ENCODE measurements at regions not wholly inside any gene's neighbourhood (a gene's known extent, or its start where the extent isn't known, plus 50 kb on each side); places are given as distances from the start of the nearest gene placed in this dataset.

DNA sequence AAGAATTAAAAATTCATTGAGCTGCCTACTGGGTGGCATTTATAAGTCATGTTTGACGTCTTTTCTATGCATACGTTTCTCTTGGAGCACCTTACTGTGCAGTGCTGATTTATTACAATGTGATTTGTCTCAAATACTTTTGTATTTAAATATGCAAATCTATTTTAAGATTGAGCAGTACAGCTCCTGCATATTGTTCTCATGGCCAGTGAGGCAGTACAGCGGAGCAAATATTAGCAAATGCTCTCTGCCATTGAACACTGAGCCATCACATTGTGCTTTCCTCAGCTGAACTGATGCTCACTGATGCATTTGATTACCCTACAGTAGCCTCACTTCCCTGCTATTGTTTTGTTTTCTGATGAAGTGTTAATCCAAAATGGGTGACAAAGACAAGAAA lies 149.6 kb downstream of the HTR1A start:
- Histone ChIP-seq H2BK120ac (replicated peaks; ENCODE audit: low read depth, low read length) (no peak overlapping the region), H2BK12ac (ENCODE audit: low read depth, low read length) (no peak overlapping the region), H4K91ac (replicated peaks; ENCODE audit: insufficient read length, low read length) (no peak overlapping the region), H3K4me2 (ENCODE audit: insufficient read depth in 1 of 2, low read depth in 2 of 2, low read length in 2 of 2) (no peak overlapping the region), H4K20me1 (replicated peaks in 1 of 2; ENCODE audit: control insufficient read depth in 1 of 2, insufficient read depth in 2 of 2, low read length in 2 of 2) (no peaks in the 10 kb centered on the region), H2BK20ac (ENCODE audit: low read length) (no peak overlapping the region), H4K8ac (ENCODE audit: extremely low read depth, insufficient read depth, low read length) (no peak overlapping the region), H3K23ac (ENCODE audit: insufficient read length) (no peak overlapping the region), H2AFZ (ENCODE audit: low read length) (no peak overlapping the region), H3K4ac (replicated peaks; ENCODE audit: insufficient read length, low read depth, low read length) (no peak overlapping the region), H3K9me3 (ENCODE audit: insufficient read depth in 2 of 2, low read depth in 1 of 2, low read length in 1 of 2) (peaks cover 14 to 17% of the 10 kb centered on the region in 2 experiments), H3K79me2 (ENCODE audit: control insufficient read depth in 1 of 2, insufficient read depth in 2 of 2, low read length in 2 of 2) (no peaks in the 10 kb centered on the region), H3K4me3 (ENCODE audit: extremely low read depth in 1 of 4, insufficient read depth in 2 of 4, low read depth in 3 of 4, low read length in 4 of 4) (no peak overlapping the region), H3K23me2 (ENCODE audit: low read depth, low read length) (no peaks in the 10 kb centered on the region), H3K4me1 (replicated peaks in 1 of 4; ENCODE audit: control insufficient read depth in 3 of 4, insufficient read depth in 4 of 4, low read length in 3 of 4) (no peaks in the 10 kb centered on the region), H3K18ac (ENCODE audit: extremely low read depth, low read length) (no peak overlapping the region), H2BK5ac (ENCODE audit: low read depth, low read length) (no peak overlapping the region), H2AK5ac (ENCODE audit: low read depth, low read length) (no peak overlapping the region), H3K27me3 (replicated peaks in 1 of 4; ENCODE audit: control insufficient read depth in 3 of 4, extremely low read depth in 1 of 4, insufficient read depth in 3 of 4, low read length in 3 of 4) (no peaks in the 10 kb centered on the region), H2BK15ac (ENCODE audit: low read length) (no peak overlapping the region), H3K36me3 (ENCODE audit: control insufficient read depth in 2 of 4, insufficient read depth in 4 of 4, low read length in 3 of 4) (no peaks in the 10 kb centered on the region; a peak in 1 of 8 replicates), H3K79me1 (ENCODE audit: low read depth, low read length) (no peaks in the 10 kb centered on the region), H3K9ac (replicated peaks in 1 of 4; ENCODE audit: extremely low read depth in 1 of 4, low read depth in 3 of 4, low read length in 3 of 4) (no peak overlapping the region), H3K27ac (ENCODE audit: low read depth, low read length) (no peak overlapping the region), H3K14ac (ENCODE audit: insufficient read length) (no peak overlapping the region), H3K56ac (replicated peaks; ENCODE audit: insufficient read length, low read depth, low read length) (no peak overlapping the region), H4K5ac (ENCODE audit: insufficient read length, low read depth, low read length) (no peak overlapping the region)
- FAIRE-seq (no peak), DNase-seq (ENCODE audit: low read depth in 1 of 2, low spot score in 2 of 2) (no peak)
- ChIA-PET POLR2A (ENCODE audit: partially characterized antibody) (no interaction called here), CTCF (ENCODE audit: partially characterized antibody) (interaction anchor here (0.6 kb wide), 1 partner anchor 43 kb away, joined by 3 read pairs; no protein-coding TSS in a partner anchor)
- 89% methylated on average over 3 of the region's 3 CpGs; no CpG with 5 or more reads in 1 of the 2 experiments for WGBS, 2 experiments (ENCODE audit: extremely low coverage in 1 of 2, insufficient coverage in 1 of 2, insufficient read length in 1 of 2, insufficient replicate concordance in 2 of 2, low coverage in 1 of 2, low lambda C conversion rate in 2 of 2, missing lambda C conversion rate in 1 of 2)
- TF ChIP-seq TBP (IDR thresholded peaks at IDR 0.05; ENCODE audit: low read depth, low read length) (no peak), MAFK (IDR thresholded peaks at IDR 0.05; ENCODE audit: low read depth, low read length) (no peak), JUN (IDR thresholded peaks at IDR 0.05; ENCODE audit: low read depth, low read length) (no peak), KDM5A (IDR thresholded peaks at IDR 0.05; ENCODE audit: low read length) (no peak)

Measured in H1 (cell line).